T-cell (primary cell): ENCODE measurements at regions not wholly inside any gene's neighbourhood (a gene's known extent, or its start where the extent isn't known, plus 50 kb on each side); places are given as distances from the start of the nearest gene placed in this dataset.
A peak's percentile ranks its signal among the peaks of the same experiment; 100 is the strongest.
"Not testable (repeated sequence)": the region's sequence is repeated elsewhere in the genome, so short reads cannot be mapped to it uniquely, and the experiment has no call there.

Experiments
- ATAC-seq, 4 experiments: fragments of 200-7000 bp in 3 of 4; fragments of 150-1000 bp in 1 of 4; cut with Tn5 transposase; replicated peaks in 1 of 4; 1 replicate in 3 of 4; 2 replicates in 1 of 4; pipeline ENCODE4 v1.10.0; 2021; ENCODE audit warnings: moderate library complexity in 3 of 4, mild to moderate bottlenecking in 2 of 4, moderate number of reproducible peaks in 1 of 4
- CTCF ChIA-PET, 2 donors: fragments of 300-600 bp; sonication (Branson Sonifier 250); formaldehyde crosslinking; loops; one replicate each; lab custom pipeline; 2022; ENCODE audit warnings: antibody characterized with exemption in 2 of 2; lab: Charles Lee
- POLR2A ChIA-PET, 2 donors: fragments of 300-600 bp; sonication (Branson Sonifier 250); formaldehyde crosslinking; loops; one replicate each; lab custom pipeline; 2022; ENCODE audit warnings: antibody characterized with exemption in 2 of 2; lab: Charles Lee
- DNase-seq, 35 experiments: peaks; one replicate each; pipeline versions ENCODE4 v3.0.0 to v3.0.0-alpha.2; 2013 to 2023
- H3K27ac ChIP-seq: one replicate; pipeline ENCODE4 v1.5.1; 2013; ENCODE audit warnings: low read length
- H3K27me3 ChIP-seq, 2 experiments: replicated peaks in 1 of 2; 1 replicate in 1 of 2; 2 replicates in 1 of 2; pipeline versions ENCODE4 v1.6.1 to v1.7.0; 2013; ENCODE audit warnings: low read length in 1 of 2, mixed read lengths in 1 of 2; ENCODE audit not compliant: control insufficient read depth in 2 of 2, insufficient read depth in 2 of 2; ENCODE audit errors: extremely low read depth in 1 of 2
- H3K36me3 ChIP-seq, 2 donors: 1 replicate in 1 of 2; 2 replicates in 1 of 2; pipeline versions ENCODE4 v1.6.1 to v1.7.0; 2013; ENCODE audit warnings: low read length in 1 of 2; ENCODE audit not compliant: control insufficient read depth in 2 of 2, insufficient read depth in 1 of 2; ENCODE audit errors: extremely low read depth in 1 of 2
- H3K4me1 ChIP-seq, 2 experiments: 1 replicate in 1 of 2; 2 replicates in 1 of 2; pipeline versions ENCODE4 v1.6.1 to v1.7.0; 2013; ENCODE audit warnings: low read length in 2 of 2, mixed read lengths in 1 of 2; ENCODE audit not compliant: insufficient read depth in 2 of 2, control insufficient read depth in 1 of 2; ENCODE audit errors: extremely low read depth in 1 of 2
- H3K4me3 ChIP-seq, 2 donors: 1 replicate in 1 of 2; 2 replicates in 1 of 2; pipeline versions ENCODE4 v1.5.1 to v1.7.0; 2013; ENCODE audit warnings: mild to moderate bottlenecking in 2 of 2, low read length in 1 of 2, moderate library complexity in 1 of 2; ENCODE audit not compliant: control insufficient read depth in 1 of 2; ENCODE audit errors: extremely low read depth in 1 of 2
- H3K9me3 ChIP-seq: 2 replicates; pipeline ENCODE4 v1.7.0; 2013
- H3K27ac Mint-ChIP-seq, 2 donors: one replicate each; pipeline ENCODE4 v1.8.0; 2020 to 2021; ENCODE audit warnings: mild to moderate bottlenecking in 2 of 2, mixed read lengths in 2 of 2
- H3K27me3 Mint-ChIP-seq, 2 donors: one replicate each; pipeline ENCODE4 v1.8.0; 2021 to 2022; ENCODE audit warnings: mixed read lengths in 2 of 2
- H3K36me3 Mint-ChIP-seq: one replicate; pipeline ENCODE4 v1.8.0; 2021; ENCODE audit warnings: mixed read lengths
- H3K4me1 Mint-ChIP-seq, 3 donors: one replicate each; pipeline ENCODE4 v1.8.0; 2020 to 2022; ENCODE audit warnings: mixed read lengths in 3 of 3, mild to moderate bottlenecking in 1 of 3
- H3K4me3 Mint-ChIP-seq, 3 donors: one replicate each; pipeline ENCODE4 v1.8.0; 2020 to 2022; ENCODE audit warnings: mild to moderate bottlenecking in 3 of 3, mixed read lengths in 3 of 3, moderate library complexity in 3 of 3
- H3K9me3 Mint-ChIP-seq, 3 donors: one replicate each; pipeline ENCODE4 v1.8.0; 2020 to 2022; ENCODE audit warnings: mixed read lengths in 3 of 3
- WGBS: methylation state at CpG from one replicate; pipeline ENCODE4 v1.1.5; 2013; ENCODE audit warnings: missing lambda C conversion rate; ENCODE audit not compliant: insufficient coverage; 5-methylcytosine and 5-hydroxymethylcytosine counted together

GRCh38 chr5:148880197-148880596, 53.8 kb downstream of the ADRB2 start:
- Mint-ChIP-seq H3K36me3 (no peaks in the 10 kb centered on the region), H3K4me3 (no peak overlapping the region), H3K27me3 (peaks cover 0 to under 1% of the 10 kb centered on the region in 2 donors), H3K9me3 (no peaks in the 10 kb centered on the region), H3K27ac (peak overlapping the region in 1 of 2 donors; percentile 3), H3K4me1 (no peaks in the 10 kb centered on the region)
- H3K4me3 ChIP-seq: no peak overlapping the region
- ATAC-seq: no peak
- no peak for DNase-seq
- no peaks in the 10 kb centered on the region for H3K36me3 ChIP-seq
- no peak overlapping the region for H3K27ac ChIP-seq
- WGBS: 63% methylated on average over 1 of the region's 1 CpG
- H3K27me3 ChIP-seq: peaks cover 0 to 2% of the 10 kb centered on the region in 2 experiments
- ChIA-PET POLR2A (no interaction called here), CTCF (interaction anchor here in 1 of 2 donors (0.9 kb wide), 1 partner anchor 44 kb away, joined by 3 read pairs; no protein-coding TSS in a partner anchor)
- H3K4me1 ChIP-seq: no peaks in the 10 kb centered on the region
- no peaks in the 10 kb centered on the region for H3K9me3 ChIP-seq

DNA sequence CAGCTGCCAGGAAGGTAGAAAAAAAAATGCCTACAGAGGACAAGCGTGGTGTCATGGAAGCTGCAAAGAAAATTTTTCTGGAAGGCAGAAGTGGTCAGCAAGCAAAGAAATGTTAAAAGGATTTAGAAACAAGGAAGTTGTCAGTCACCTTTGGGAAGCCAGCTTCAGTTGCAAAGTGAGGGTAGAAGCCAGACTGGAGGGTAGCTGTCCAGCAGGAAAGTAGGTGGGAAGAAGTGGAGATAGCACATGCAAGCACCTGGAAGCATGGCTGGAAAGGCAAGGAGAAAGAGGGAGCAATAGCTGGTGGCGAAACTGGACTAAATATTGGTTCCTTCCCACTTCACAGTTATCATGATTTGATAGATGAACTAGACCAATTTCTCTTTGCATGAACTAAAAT, 54.3 kb downstream of the ADRB2 start:
- Mint-ChIP-seq H3K36me3 (no peaks in the 10 kb centered on the region), H3K27me3 (no peaks in the 10 kb centered on the region), H3K4me1 (no peaks in the 10 kb centered on the region), H3K9me3 (no peaks in the 10 kb centered on the region), H3K4me3 (no peak overlapping the region), H3K27ac (no peak overlapping the region)
- H3K27me3 ChIP-seq: peaks cover 0 to 2% of the 10 kb centered on the region in 2 experiments
- ATAC-seq (no peak), DNase-seq (no peak)
- no CpG with 5 or more reads among the region's 2 CpGs for WGBS
- H3K4me3 ChIP-seq: no peak overlapping the region
- ChIA-PET POLR2A (no interaction called here), CTCF (interaction anchor here in 1 of 2 donors (0.9 kb wide), 1 partner anchor 44 kb away, joined by 3 read pairs; no protein-coding TSS in a partner anchor)
- H3K27ac ChIP-seq: no peak overlapping the region
- no peaks in the 10 kb centered on the region for H3K9me3 ChIP-seq
- H3K36me3 ChIP-seq: no peaks in the 10 kb centered on the region
- H3K4me1 ChIP-seq: no peaks in the 10 kb centered on the region

DNA sequence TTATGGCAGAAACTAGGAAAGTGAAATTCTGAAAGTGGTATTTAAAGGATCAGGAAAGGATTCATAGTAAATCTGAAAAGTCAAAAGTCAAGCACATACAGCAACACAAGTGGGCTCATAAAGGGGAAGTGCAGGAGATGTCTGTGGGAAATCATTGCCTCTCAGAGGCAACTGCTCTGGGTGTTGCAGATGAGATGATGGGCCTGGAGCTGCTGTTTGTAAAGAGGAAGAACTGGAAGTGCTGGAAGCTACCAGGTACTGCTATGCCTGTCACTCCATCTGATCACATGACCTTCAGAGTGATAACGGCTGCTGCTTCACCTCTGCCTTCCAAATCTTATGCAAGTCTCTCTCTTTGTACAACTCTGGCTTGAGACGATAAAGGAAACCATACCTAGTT, 55.9 kb downstream of the ADRB2 start:
- H3K4me3 Mint-ChIP-seq: no peak overlapping the region
- no peak overlapping the region for H3K27ac ChIP-seq
- ATAC-seq (no peak), DNase-seq (no peak)
- CTCF ChIA-PET: no interaction called here
- no peak overlapping the region for H3K4me3 ChIP-seq
- no peaks in the 10 kb centered on the region for H3K4me1 ChIP-seq
- POLR2A ChIA-PET: no interaction called here
- H3K9me3 Mint-ChIP-seq: no peaks in the 10 kb centered on the region
- H3K27me3 ChIP-seq: no peaks in the 10 kb centered on the region
- no peaks in the 10 kb centered on the region for H3K36me3 Mint-ChIP-seq
- no peaks in the 10 kb centered on the region for H3K9me3 ChIP-seq
- no peak overlapping the region for H3K27ac Mint-ChIP-seq
- no peaks in the 10 kb centered on the region for H3K27me3 Mint-ChIP-seq
- no peaks in the 10 kb centered on the region for H3K36me3 ChIP-seq
- H3K4me1 Mint-ChIP-seq: no peaks in the 10 kb centered on the region
- 13% methylated on average over 1 of the region's 2 CpGs for WGBS

GRCh38 chr5:148884339-148885020, 58.1 kb downstream of the ADRB2 start:
- H3K27me3 ChIP-seq: no peaks in the 10 kb centered on the region
- no peaks in the 10 kb centered on the region for H3K9me3 ChIP-seq
- WGBS: 71% methylated on average over 1 of the region's 3 CpGs
- no peaks in the 10 kb centered on the region for H3K4me1 ChIP-seq
- H3K4me1 Mint-ChIP-seq: no peaks in the 10 kb centered on the region
- no peaks in the 10 kb centered on the region for H3K36me3 Mint-ChIP-seq
- no peak overlapping the region for H3K4me3 Mint-ChIP-seq
- H3K36me3 ChIP-seq: no peaks in the 10 kb centered on the region
- no peaks in the 10 kb centered on the region for H3K9me3 Mint-ChIP-seq
- no peak for ATAC-seq
- ChIA-PET CTCF (no interaction called here), POLR2A (no interaction called here)
- no peak for DNase-seq
- H3K27ac ChIP-seq: no peak overlapping the region
- H3K4me3 ChIP-seq: no peak overlapping the region
- no peak overlapping the region for H3K27ac Mint-ChIP-seq
- H3K27me3 Mint-ChIP-seq: peaks cover 5 to 7% of the 10 kb centered on the region in 2 donors

DNA sequence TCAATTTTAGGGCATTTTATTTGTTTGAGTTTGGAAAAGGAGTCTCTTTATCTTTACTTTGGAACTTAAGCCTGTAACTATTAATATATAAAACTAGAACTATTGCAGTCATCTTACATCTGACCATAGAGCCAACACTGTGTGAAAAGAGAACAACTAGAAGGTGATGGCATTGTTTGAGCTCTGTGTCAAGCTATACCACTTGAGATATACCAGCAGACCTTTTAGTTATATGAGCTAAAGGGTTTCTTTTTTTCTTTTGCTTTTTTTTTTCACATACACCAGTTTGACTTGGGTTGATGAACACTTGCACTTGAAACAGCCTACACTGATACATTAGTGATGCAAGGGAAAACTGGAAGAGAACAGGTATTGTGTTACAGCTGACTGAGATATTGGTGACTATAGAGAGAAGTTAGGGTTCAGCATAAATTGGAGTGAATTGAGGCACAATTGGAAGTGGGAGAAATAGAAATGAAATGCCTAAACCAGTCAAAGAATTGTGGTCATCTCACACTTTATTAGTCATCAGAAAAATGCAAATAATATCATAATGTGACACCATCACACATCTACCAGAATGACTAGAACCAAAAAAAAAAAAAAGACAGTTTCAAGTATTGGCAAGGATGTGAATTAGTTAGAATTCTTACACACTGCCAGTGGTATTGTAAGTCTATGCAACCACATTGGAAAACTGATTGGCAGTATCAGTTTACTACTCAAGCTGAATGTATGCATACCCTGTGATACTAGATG, 60.9 kb downstream of the ADRB2 start:
- Histone ChIP-seq H3K27ac (no peak overlapping the region), H3K27me3 (no peaks in the 10 kb centered on the region), H3K4me3 (no peak overlapping the region), H3K9me3 (no peaks in the 10 kb centered on the region), H3K36me3 (no peaks in the 10 kb centered on the region), H3K4me1 (no peaks in the 10 kb centered on the region)
- no peak overlapping the region for H3K4me3 Mint-ChIP-seq
- no peaks in the 10 kb centered on the region for H3K4me1 Mint-ChIP-seq
- peaks cover 17 to 24% of the 10 kb centered on the region in 2 donors for H3K27me3 Mint-ChIP-seq
- DNase-seq (no peak), ATAC-seq (no peak)
- POLR2A ChIA-PET: no interaction called here
- no peak overlapping the region for H3K27ac Mint-ChIP-seq
- CTCF ChIA-PET: interaction anchor here in 1 of 2 donors (1.0 kb wide), 1 partner anchor 42 kb away, joined by 3 read pairs; no protein-coding TSS in a partner anchor
- H3K36me3 Mint-ChIP-seq: no peaks in the 10 kb centered on the region
- peaks cover 0 to 5% (median 0%) of the 10 kb centered on the region in 3 donors for H3K9me3 Mint-ChIP-seq

DNA sequence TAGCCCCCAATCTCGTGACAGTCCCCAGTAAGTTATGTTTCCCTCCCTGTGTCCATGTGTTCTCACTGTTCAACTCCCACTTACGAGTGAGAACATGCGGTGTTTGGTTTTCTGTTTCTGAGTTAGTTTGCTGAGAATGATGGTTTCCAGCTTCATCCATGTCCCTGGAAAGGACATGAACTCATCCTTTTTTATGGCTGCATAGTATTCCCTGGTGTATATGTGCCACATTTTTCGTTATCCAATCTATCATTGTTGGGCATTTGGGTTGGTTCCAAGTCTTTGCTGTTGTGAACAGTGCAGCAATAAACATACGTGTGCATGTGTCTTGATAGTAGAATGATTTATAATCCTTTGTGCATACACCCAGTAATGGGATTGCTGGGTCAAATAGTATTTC, 63.5 kb downstream of the ADRB2 start:
- H3K4me1 ChIP-seq, H3K36me3 ChIP-seq, H3K27ac Mint-ChIP-seq, ATAC-seq, H3K36me3 Mint-ChIP-seq, H3K27ac ChIP-seq, H3K9me3 ChIP-seq, H3K4me3 Mint-ChIP-seq, H3K4me1 Mint-ChIP-seq, H3K4me3 ChIP-seq, DNase-seq, H3K27me3 ChIP-seq, POLR2A ChIA-PET, CTCF ChIA-PET: not testable (repeated sequence)
- no CpG with 5 or more reads among the region's 5 CpGs for WGBS
- H3K9me3 Mint-ChIP-seq: peaks cover 0 to 19% (median 10%) of the 10 kb centered on the region in 3 donors
- peaks cover 20 to 42% of the 10 kb centered on the region in 2 donors for H3K27me3 Mint-ChIP-seq
